Esophagus muscularis mucosa (tissue), 4 donors: ENCODE measurements at regions not wholly inside any gene's neighbourhood (a gene's known extent, or its start where the extent isn't known, plus 50 kb on each side); places are given as distances from the start of the nearest gene placed in this dataset.
"Not testable (repeated sequence)": the region's sequence is repeated elsewhere in the genome, so short reads cannot be mapped to it uniquely, and the experiment has no call there.

Experiments used
- DNase-seq: peaks from one replicate; pipeline ENCODE4 v3.0.0-alpha.2; 2017; ENCODE audit errors: extremely low spot score
- H3K27ac ChIP-seq, 4 donors: fragments of 200-600 bp; sonication (generic); replicated peaks in 1 of 4; 1 replicate in 3 of 4; 2 replicates in 1 of 4; pipeline ENCODE4 v1.5.1; 2016 to 2019; ENCODE audit warnings: mild to moderate bottlenecking in 1 of 4
- H3K27me3 ChIP-seq, 4 donors: fragments of 200-600 bp; sonication (generic); one replicate each; pipeline versions ENCODE4 v1.5.1 to v1.6.0; 2016 to 2019
- H3K36me3 ChIP-seq, 4 donors: fragments of 200-600 bp; sonication (generic); one replicate each; pipeline ENCODE4 v1.5.1; 2016 to 2019
- H3K4me1 ChIP-seq, 4 donors: fragments of 200-600 bp; sonication (generic); one replicate each; pipeline ENCODE4 v1.5.1; 2016 to 2019
- H3K4me3 ChIP-seq, 4 donors: fragments of 200-600 bp; sonication (generic); 1 replicate in 2 of 4; 2 replicates in 2 of 4; pipeline ENCODE4 v1.5.1; 2016 to 2019; ENCODE audit warnings: mild to moderate bottlenecking in 4 of 4, moderate library complexity in 1 of 4
- H3K9me3 ChIP-seq, 4 donors: fragments of 200-600 bp; sonication (generic); 1 replicate in 3 of 4; 2 replicates in 1 of 4; pipeline ENCODE4 v1.5.1; 2016 to 2019
- EP300 ChIP-seq: sonication (generic); formaldehyde crosslinking; IDR thresholded peaks from one replicate; pipeline ENCODE4 v1.6.1; 2017; ENCODE audit warnings: antibody characterized with exemption
- POLR2A ChIP-seq: fragments of 450-650 bp; IDR thresholded peaks from one replicate; pipeline ENCODE4 v1.6.1; 2017; ENCODE audit warnings: antibody characterized with exemption, moderate library complexity, mild to moderate bottlenecking, low read depth
- POLR2AphosphoS5 ChIP-seq, 2 donors: sonication (generic); formaldehyde crosslinking; IDR thresholded peaks; one replicate each; pipeline ENCODE4 v1.6.1; 2017; ENCODE audit warnings: antibody characterized with exemption in 2 of 2
- WGBS: methylation state at CpG from one replicate; pipeline ENCODE4 v1.1.5; 2018; 5-methylcytosine and 5-hydroxymethylcytosine counted together
- intact Hi-C: fragments of 100-400 bp; cut with DNase I; formaldehyde crosslinking; loops from one replicate; pipeline ENCODE4 v1.15.1; 2023
- TF ChIP-seq, protein P1 (sequence below), 3 experiments: fragments of 200-600 bp in 2 of 3; fragments of 450-650 bp in 1 of 3; sonication (generic) in 2 of 3; IDR thresholded peaks; one replicate each; pipeline ENCODE4 v1.5.1; 2017 to 2019; ENCODE audit warnings: antibody characterized with exemption in 3 of 3, mild to moderate bottlenecking in 2 of 3, moderate library complexity in 1 of 3

DNA sequence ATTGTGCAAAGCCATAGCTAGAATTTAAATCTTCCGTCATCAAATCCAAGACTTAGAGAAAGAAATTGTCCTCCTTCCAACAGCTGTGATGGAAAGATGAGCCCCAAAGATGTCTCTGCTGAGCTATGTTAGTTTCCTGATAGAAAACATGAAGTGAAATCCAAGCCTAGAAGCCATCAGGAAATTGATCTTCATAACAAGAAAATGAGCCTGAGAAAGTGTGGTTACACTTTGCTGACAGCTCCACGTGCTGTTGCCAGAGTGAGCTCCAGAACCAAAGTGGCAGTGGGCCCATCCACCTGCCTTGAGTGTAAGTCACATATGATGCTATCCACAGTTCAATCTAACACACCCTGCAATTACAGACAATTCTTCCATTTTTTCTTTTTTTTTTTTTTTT lies 58.0 kb upstream of the UBASH3B start:
- DNase-seq: no peak
- Histone ChIP-seq H3K9me3 (no peaks in the 10 kb centered on the region), H3K27ac (no peak overlapping the region), H3K4me3 (no peak overlapping the region), H3K4me1 (no peaks in the 10 kb centered on the region), H3K36me3 (no peaks in the 10 kb centered on the region), H3K27me3 (peaks cover 0 to 4% (median 0%) of the 10 kb centered on the region in 4 donors)
- 85% methylated on average over 2 of the region's 2 CpGs for WGBS
- TF ChIP-seq POLR2AphosphoS5 (IDR thresholded peaks at IDR 0.05) (no peak), POLR2A (no peak), EP300 (no peak)
- TF ChIP-seq, protein P1, sequence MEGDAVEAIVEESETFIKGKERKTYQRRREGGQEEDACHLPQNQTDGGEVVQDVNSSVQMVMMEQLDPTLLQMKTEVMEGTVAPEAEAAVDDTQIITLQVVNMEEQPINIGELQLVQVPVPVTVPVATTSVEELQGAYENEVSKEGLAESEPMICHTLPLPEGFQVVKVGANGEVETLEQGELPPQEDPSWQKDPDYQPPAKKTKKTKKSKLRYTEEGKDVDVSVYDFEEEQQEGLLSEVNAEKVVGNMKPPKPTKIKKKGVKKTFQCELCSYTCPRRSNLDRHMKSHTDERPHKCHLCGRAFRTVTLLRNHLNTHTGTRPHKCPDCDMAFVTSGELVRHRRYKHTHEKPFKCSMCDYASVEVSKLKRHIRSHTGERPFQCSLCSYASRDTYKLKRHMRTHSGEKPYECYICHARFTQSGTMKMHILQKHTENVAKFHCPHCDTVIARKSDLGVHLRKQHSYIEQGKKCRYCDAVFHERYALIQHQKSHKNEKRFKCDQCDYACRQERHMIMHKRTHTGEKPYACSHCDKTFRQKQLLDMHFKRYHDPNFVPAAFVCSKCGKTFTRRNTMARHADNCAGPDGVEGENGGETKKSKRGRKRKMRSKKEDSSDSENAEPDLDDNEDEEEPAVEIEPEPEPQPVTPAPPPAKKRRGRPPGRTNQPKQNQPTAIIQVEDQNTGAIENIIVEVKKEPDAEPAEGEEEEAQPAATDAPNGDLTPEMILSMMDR (IDR thresholded peaks at IDR 0.05): no peak
- intact Hi-C loops: no loop called here

DNA sequence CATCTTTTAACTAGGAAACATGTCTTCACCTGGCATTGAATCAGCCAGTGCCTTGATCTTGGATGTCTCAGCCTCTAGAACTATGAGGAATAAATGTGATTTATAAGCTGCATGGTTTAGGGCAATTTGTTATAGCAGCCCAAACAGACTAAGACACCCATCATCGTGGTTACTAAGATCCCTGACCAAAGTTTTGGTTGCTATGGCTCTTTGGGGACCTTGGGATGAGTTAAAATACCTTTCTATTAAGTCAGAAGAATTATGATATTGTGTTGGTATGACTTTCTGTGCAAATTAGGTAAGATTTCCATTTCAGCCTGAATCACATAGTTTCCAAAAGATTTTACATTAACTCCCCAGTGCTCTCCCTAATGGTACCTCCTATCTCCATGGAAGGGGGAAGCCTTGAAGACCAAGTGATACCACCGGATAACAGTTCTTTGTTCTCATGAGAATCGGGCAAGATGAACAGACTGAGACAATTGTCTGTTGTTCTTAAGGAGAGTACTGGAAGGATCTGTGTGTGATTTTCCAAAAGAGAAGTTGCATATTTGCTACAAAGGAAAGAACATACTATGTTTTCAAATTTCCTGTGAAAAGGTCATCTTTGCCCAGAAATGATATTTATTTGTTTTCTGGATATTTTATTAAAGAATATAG lies 60.4 kb upstream of the UBASH3B start:
- no peaks in the 10 kb centered on the region for H3K9me3 ChIP-seq
- H3K27ac ChIP-seq: no peak overlapping the region
- DNase-seq: no peak
- H3K36me3 ChIP-seq: no peaks in the 10 kb centered on the region
- WGBS: 84% methylated on average over 3 of the region's 3 CpGs
- no peaks in the 10 kb centered on the region for H3K4me1 ChIP-seq
- TF ChIP-seq POLR2A (no peak), POLR2AphosphoS5 (IDR thresholded peaks at IDR 0.05) (no peak), EP300 (no peak)
- TF ChIP-seq, protein P1 (IDR thresholded peaks at IDR 0.05): no peak
- peaks cover 0 to 8% (median 2%) of the 10 kb centered on the region in 4 donors for H3K27me3 ChIP-seq
- H3K4me3 ChIP-seq: no peak overlapping the region
- intact Hi-C loops: no loop called here

DNA sequence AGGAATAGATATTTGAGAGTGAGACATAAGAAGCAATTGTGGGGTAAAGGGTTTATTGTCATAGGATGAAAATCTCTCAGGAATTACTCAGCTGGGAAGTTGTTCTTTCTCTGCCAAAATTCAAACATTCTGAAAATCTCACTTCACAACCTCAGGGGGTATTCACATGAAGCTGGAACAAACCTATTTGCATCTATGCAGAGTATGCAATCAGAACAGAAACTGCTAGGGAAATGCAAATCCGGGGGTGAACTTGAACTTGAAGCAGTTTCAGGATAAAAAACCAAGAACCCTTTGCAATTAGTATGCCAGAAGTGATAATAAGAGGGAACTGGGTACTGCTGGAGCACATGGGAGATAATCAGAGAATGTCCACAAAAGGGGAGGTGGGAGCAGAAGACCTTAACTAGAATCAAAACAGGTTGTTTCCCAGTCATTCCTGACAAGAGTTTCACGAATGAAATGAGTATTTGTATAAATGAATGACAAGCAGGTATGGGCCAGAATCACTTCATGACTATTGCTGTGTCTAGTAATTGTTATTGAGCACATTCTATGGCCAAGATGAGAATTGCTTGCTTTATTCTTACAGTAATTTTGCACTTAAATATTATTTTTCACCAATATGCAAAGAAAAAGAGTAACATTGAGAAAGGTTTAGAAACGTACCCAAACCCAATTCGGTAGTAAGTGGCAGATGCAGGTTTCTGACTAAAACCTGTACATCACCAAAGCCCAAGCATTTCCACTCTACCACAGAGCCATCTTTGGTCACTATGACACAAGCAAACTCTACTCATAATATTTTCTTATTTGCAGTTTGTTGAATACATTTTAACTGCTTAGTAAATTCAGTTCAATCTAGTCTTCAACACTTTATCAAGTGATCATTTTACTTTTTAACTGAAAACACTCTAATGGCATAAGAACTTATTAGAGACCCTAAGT lies 61.8 kb upstream of the UBASH3B start:
- Histone ChIP-seq H3K4me1 (no peaks in the 10 kb centered on the region), H3K27ac (no peak overlapping the region), H3K36me3 (no peaks in the 10 kb centered on the region), H3K4me3 (no peak overlapping the region), H3K27me3 (peaks cover 0 to 20% (median 2%) of the 10 kb centered on the region in 4 donors), H3K9me3 (no peaks in the 10 kb centered on the region)
- intact Hi-C loops: no loop called here
- 84% methylated on average over 4 of the region's 4 CpGs for WGBS
- no peak for DNase-seq
- TF ChIP-seq POLR2A: no peak
- no peak for TF ChIP-seq POLR2AphosphoS5 (IDR thresholded peaks at IDR 0.05)
- TF ChIP-seq, protein P1 (IDR thresholded peaks at IDR 0.05): no peak
- no peak for TF ChIP-seq EP300

DNA sequence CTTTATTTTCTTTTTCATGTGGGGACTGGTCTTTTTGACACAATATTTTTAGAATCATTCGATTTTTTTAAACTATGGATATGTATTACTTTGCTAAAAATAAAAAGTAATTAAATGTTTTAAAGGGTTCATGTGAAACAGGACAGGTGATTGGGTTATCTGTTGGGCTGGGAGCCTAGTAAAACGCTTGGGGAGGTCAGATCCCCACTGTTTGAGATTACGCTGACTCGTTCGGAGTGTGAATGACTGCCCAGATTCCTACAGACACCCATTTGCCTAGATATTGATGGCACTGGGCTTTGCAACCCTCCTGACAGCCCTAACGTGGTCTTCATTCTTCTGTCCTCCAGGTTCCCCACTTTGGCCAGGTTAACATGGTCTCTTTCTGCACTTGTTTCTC lies 62.9 kb upstream of the UBASH3B start:
- no peak for DNase-seq
- H3K4me1 ChIP-seq: no peaks in the 10 kb centered on the region
- WGBS: 78% methylated on average over 6 of the region's 6 CpGs
- peaks cover 0 to 23% (median 2%) of the 10 kb centered on the region in 4 donors for H3K27me3 ChIP-seq
- no peak overlapping the region for H3K27ac ChIP-seq
- no peaks in the 10 kb centered on the region for H3K36me3 ChIP-seq
- H3K4me3 ChIP-seq: no peak overlapping the region
- intact Hi-C loops: no loop called here
- peaks cover 0 to 8% (median 0%) of the 10 kb centered on the region in 4 donors for H3K9me3 ChIP-seq
- TF ChIP-seq EP300: no peak

DNA sequence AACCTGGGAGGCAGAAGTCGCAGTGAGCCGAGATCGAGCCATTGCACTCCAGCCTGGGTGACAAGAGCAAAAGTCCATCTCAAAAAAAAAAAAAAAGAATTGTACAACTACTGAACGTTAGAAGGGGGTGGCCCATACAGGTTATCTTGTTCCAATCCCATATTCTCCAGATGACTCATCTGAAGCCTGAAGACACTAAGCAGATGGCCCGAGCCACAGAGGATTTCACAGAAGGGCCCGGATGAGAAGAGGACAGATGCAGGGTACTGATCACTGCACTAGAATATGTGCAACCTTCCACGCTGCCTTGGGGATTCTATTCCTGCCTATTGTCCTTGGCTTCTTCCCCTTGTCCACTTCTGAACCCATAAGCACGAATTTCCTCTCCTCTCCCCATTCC lies 70.9 kb upstream of the UBASH3B start:
- Histone ChIP-seq H3K27me3 (peaks cover 0 to 11% (median 0%) of the 10 kb centered on the region in 4 donors), H3K4me3 (no peak overlapping the region), H3K4me1 (peaks cover 0 to 10% (median 5%) of the 10 kb centered on the region in 4 donors), H3K27ac (no peak overlapping the region), H3K9me3 (peaks cover 0 to 8% (median 0%) of the 10 kb centered on the region in 4 donors), H3K36me3 (no peaks in the 10 kb centered on the region)
- TF ChIP-seq POLR2A: no peak
- no peak for TF ChIP-seq POLR2AphosphoS5 (IDR thresholded peaks at IDR 0.05)
- TF ChIP-seq, protein P1 (IDR thresholded peaks at IDR 0.05): no peak
- no peak for TF ChIP-seq EP300
- DNase-seq: no peak
- intact Hi-C loops: no loop called here
- 83% methylated on average over 8 of the region's 8 CpGs for WGBS

DNA sequence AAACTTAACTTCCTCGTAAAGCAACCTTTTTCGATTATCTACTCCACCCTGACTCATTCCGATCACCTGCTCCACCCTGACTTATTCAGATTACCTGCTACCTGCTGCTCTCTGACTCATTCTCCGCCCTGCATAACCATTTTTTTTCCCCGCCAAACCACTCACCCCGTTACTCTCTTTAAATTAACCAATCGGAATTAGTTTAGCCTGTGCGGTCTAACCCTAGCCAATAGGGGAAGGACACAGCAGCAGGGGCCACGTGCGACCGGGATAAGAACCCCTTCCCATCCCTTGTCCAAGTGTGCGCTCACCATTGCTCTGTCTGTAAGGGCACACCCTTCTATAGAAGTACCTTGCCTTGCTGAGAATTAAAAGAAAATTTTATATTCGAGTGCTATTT lies 75.5 kb upstream of the UBASH3B start:
- not testable (repeated sequence) for H3K36me3 ChIP-seq, H3K4me3 ChIP-seq, H3K27ac ChIP-seq, DNase-seq, H3K9me3 ChIP-seq, H3K27me3 ChIP-seq
- H3K4me1 ChIP-seq: peaks cover 0 to 10% (median 5%) of the 10 kb centered on the region in 4 donors
- 62% methylated on average over 13 of the region's 13 CpGs for WGBS
- intact Hi-C loops: loop anchor here (2.0 kb wide), 1 partner anchor 201 kb away; no protein-coding TSS in a partner anchor
